ENCODE measurements at regions not wholly inside any gene's neighbourhood (a gene's known extent, or its start where the extent isn't known, plus 50 kb on each side); places are given as distances from the start of the nearest gene placed in this dataset.
"Not testable (repeated sequence)": the region's sequence is repeated elsewhere in the genome, so short reads cannot be mapped to it uniquely, and the experiment has no call there.

DNA sequence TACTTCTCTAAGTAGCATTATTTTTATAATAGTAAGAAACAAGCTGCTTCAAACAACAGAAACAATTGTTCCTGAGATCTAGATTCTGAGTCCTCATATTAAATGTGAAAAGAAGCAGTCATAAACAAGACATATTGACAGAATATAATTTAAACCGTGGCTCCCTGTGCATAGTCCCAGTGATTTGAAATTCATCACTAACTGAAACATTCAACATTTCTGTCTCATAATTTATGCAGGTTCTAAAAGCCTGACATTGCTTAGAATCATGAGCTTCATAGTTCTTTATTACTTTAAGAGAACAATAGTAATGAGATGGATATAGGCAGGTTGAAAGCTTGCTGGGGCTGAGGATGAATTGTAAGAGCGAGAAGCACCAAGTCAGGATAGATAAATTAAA, 375.5 kb upstream of the MAGEB18 start:
- no peak overlapping the region for H3K27ac ChIP-seq (replicated peaks)
- no peak for DNase-seq (ENCODE audit: low read depth in 1 of 2, low spot score in 1 of 2)

DNA sequence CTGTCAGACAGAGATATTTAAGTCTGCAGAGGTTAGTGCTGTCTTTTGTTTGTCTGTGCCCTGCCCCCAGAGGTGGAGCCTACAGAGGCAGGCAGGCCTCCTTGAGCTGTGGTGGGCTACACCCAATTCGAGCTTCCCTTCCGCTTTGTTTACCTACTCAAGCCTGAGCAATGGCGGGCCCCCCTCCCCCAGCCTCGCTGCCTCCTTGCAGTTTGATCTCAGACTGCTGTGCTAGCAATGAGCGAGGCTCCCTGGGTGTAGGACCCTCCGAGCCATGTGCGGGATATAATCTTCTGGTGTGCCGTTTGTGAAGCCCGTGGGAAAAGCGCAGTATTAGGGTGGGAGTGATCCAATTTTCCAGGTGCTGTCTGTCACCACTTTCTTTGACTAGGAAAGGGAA, 366.3 kb upstream of the MAGEB18 start:
- H3K27ac ChIP-seq (replicated peaks); DNase-seq (ENCODE audit: low read depth in 1 of 2, low spot score in 1 of 2); H3K4me3 ChIP-seq (replicated peaks; ENCODE audit: insufficient read depth, low read length); H3K27me3 ChIP-seq (ENCODE audit: insufficient read depth, poor library complexity, severe bottlenecking): not testable (repeated sequence)

More for the DNA sequence above, 375.5 kb upstream of the MAGEB18 start:
- H3K4me3 ChIP-seq (replicated peaks; ENCODE audit: insufficient read depth, low read length): no peak overlapping the region
- no peaks in the 10 kb centered on the region for H3K27me3 ChIP-seq (ENCODE audit: insufficient read depth, poor library complexity, severe bottlenecking)
- TF ChIP-seq, protein P1, sequence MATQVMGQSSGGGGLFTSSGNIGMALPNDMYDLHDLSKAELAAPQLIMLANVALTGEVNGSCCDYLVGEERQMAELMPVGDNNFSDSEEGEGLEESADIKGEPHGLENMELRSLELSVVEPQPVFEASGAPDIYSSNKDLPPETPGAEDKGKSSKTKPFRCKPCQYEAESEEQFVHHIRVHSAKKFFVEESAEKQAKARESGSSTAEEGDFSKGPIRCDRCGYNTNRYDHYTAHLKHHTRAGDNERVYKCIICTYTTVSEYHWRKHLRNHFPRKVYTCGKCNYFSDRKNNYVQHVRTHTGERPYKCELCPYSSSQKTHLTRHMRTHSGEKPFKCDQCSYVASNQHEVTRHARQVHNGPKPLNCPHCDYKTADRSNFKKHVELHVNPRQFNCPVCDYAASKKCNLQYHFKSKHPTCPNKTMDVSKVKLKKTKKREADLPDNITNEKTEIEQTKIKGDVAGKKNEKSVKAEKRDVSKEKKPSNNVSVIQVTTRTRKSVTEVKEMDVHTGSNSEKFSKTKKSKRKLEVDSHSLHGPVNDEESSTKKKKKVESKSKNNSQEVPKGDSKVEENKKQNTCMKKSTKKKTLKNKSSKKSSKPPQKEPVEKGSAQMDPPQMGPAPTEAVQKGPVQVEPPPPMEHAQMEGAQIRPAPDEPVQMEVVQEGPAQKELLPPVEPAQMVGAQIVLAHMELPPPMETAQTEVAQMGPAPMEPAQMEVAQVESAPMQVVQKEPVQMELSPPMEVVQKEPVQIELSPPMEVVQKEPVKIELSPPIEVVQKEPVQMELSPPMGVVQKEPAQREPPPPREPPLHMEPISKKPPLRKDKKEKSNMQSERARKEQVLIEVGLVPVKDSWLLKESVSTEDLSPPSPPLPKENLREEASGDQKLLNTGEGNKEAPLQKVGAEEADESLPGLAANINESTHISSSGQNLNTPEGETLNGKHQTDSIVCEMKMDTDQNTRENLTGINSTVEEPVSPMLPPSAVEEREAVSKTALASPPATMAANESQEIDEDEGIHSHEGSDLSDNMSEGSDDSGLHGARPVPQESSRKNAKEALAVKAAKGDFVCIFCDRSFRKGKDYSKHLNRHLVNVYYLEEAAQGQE (IDR thresholded peaks at IDR 0.05; ENCODE audit: insufficient replicate concordance, low read depth): no peak

DNA sequence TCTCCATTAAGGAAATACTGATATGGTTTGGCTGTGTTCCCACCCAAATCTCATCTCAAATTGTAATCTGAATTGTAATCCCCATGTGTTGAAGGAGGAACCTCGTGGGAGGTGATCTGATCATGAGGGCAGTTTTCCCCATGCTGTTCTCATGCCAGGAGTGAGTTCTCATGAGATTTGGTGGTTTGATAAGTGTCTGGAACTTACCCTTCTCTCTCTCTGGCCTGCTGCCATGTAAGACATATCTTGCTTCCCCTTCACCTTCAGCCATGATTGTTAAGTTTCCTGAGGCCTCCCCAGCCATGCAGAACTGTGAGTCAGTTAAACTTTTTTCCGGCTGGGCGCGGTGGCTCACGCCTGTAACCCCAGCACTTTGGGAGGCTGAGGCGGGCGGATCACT, 340.3 kb upstream of the MAGEB18 start:
- H3K27me3 ChIP-seq (ENCODE audit: insufficient read depth, poor library complexity, severe bottlenecking); DNase-seq (ENCODE audit: low read depth in 1 of 2, low spot score in 1 of 2); H3K27ac ChIP-seq (replicated peaks); H3K4me3 ChIP-seq (replicated peaks; ENCODE audit: insufficient read depth, low read length): not testable (repeated sequence)

DNA sequence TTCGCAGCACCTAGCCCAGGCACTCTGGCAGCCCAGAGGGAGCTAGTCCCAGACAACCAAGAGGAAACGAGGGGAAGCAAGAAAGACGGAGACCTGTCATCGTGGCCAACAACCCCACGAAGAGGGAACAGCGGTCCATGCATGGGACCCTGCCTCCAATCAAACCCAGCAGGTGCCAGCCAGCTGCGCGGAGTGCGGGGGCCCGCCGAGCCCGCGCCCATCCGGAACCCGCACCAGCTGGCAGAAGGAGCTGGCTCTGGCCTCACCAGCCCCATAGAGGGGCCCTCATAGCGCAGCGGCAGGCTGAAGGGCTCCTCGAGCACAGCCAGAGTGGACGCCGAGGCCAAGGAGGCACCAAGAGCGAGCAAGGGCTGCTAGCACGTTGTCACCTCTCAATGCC, 332.4 kb upstream of the MAGEB18 start:
- H3K27ac ChIP-seq (replicated peaks): no peak overlapping the region
- H3K27me3 ChIP-seq (ENCODE audit: insufficient read depth, poor library complexity, severe bottlenecking): no peaks in the 10 kb centered on the region
- DNase-seq (ENCODE audit: low read depth in 1 of 2, low spot score in 1 of 2): no peak
- H3K4me3 ChIP-seq (replicated peaks; ENCODE audit: insufficient read depth, low read length): no peak overlapping the region
- TF ChIP-seq, protein P2, sequence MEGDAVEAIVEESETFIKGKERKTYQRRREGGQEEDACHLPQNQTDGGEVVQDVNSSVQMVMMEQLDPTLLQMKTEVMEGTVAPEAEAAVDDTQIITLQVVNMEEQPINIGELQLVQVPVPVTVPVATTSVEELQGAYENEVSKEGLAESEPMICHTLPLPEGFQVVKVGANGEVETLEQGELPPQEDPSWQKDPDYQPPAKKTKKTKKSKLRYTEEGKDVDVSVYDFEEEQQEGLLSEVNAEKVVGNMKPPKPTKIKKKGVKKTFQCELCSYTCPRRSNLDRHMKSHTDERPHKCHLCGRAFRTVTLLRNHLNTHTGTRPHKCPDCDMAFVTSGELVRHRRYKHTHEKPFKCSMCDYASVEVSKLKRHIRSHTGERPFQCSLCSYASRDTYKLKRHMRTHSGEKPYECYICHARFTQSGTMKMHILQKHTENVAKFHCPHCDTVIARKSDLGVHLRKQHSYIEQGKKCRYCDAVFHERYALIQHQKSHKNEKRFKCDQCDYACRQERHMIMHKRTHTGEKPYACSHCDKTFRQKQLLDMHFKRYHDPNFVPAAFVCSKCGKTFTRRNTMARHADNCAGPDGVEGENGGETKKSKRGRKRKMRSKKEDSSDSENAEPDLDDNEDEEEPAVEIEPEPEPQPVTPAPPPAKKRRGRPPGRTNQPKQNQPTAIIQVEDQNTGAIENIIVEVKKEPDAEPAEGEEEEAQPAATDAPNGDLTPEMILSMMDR (IDR thresholded peaks at IDR 0.05; ENCODE audit: insufficient read depth, low read length): no peak
- no peak for TF ChIP-seq POLR2AphosphoS5 (IDR thresholded peaks at IDR 0.05; ENCODE audit: low read depth)
- TF ChIP-seq GABPA (IDR thresholded peaks at IDR 0.05; ENCODE audit: low read depth): no peak
- no peak for TF ChIP-seq SPI1 (IDR thresholded peaks at IDR 0.05; ENCODE audit: borderline replicate concordance, low read depth)
- TF ChIP-seq, protein P1 (IDR thresholded peaks at IDR 0.05; ENCODE audit: insufficient replicate concordance, low read depth): no peak

DNA sequence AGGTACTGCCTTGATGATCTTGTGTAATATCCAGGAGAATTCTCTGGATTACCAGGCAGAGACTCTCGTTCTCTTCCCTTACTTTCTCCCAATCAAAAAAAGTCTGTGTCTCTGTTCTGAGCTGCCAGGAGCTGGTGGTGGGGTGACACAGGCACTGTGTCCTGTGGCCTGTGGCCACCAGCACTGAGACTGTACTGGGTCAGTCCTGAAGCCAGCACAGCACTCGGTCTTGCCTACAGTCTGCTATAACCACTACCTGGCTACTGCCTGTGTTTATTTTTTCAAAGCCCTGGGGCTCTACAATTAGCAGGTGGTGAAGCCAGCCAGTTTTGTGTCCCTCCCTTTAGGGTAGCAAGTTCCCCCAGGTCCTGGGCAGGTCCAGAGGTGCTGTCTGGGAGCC, 331.1 kb upstream of the MAGEB18 start:
- TF ChIP-seq, protein P1 (IDR thresholded peaks at IDR 0.05; ENCODE audit: insufficient replicate concordance, low read depth): no peak
- no peak for TF ChIP-seq SPI1 (IDR thresholded peaks at IDR 0.05; ENCODE audit: borderline replicate concordance, low read depth)
- TF ChIP-seq, protein P2 (IDR thresholded peaks at IDR 0.05; ENCODE audit: insufficient read depth, low read length): no peak
- no peak for TF ChIP-seq POLR2AphosphoS5 (IDR thresholded peaks at IDR 0.05; ENCODE audit: low read depth)
- H3K4me3 ChIP-seq (replicated peaks; ENCODE audit: insufficient read depth, low read length): no peak overlapping the region
- no peak for DNase-seq (ENCODE audit: low read depth in 1 of 2, low spot score in 1 of 2)
- H3K27me3 ChIP-seq (ENCODE audit: insufficient read depth, poor library complexity, severe bottlenecking): no peaks in the 10 kb centered on the region
- no peak overlapping the region for H3K27ac ChIP-seq (replicated peaks)
